ENCODE measurements at regions not wholly inside any gene's neighbourhood (a gene's known extent, or its start where the extent isn't known, plus 50 kb on each side); places are given as distances from the start of the nearest gene placed in this dataset.
"Not testable (repeated sequence)": the region's sequence is repeated elsewhere in the genome, so short reads cannot be mapped to it uniquely, and the experiment has no call there.

DNA sequence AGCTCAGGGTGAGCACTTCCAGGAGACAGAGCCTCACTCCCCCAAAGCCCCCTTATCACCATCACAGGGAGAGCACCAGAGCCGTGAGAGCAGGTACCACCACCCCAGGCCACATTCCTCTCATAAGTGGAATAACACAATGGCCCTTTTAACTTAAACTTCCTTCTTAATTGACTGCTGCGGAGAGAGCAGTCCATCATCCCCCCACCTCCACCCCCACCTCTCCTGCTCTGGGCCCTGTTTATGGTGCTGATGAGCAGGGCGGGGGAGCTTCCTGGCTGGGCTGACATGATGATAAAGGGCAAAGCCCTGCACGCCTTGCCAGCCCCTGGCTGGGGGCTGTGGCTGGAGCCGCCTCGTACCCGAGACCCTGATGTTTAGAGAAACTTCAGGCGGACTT is 81.4 kb upstream of the PODXL start:
- no peak for DNase-seq (ENCODE audit: low read depth)

DNA sequence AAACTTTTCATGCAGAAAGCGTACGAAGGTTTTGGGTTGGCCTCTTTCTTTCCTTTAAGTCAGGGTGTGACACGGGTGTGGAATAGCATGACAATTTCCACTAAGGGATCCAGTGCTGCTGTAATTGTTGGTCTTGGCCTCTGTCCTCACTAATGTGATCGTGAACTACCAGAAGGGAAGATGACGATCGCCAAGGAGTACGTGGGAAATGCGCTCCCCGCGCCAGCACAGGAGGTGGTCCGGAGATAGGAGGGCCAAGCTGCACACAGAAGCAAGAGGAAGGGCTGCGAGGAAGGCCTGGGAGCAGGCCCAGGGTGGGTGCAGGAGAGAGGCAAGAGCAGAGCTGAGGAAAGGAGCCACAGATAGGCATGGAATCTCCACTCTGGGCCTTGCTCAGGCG is 79.7 kb upstream of the PODXL start:
- no peak for DNase-seq (ENCODE audit: low read depth)

DNA sequence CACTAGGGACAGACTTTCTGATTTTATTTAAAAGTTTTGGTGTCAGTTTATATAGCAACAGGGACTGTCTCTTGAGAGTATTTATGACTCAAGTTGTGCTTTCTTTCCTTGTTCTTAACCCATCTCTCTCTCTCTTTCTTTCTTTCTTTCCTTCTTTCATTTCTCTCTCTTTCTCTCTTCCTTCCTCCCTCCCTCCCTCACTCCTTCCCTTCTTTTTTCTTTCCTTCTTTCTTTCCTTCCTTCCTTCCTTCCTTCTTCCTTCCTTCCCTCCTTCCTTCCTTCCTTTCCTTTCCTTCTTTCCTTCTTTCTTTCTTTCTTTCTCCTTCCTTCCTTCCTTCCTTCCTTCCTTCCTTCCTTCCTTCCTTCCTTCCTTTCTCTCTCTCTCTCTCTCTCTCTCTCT is 77.8 kb upstream of the PODXL start:
- DNase-seq (ENCODE audit: low read depth) = not testable (repeated sequence)

DNA sequence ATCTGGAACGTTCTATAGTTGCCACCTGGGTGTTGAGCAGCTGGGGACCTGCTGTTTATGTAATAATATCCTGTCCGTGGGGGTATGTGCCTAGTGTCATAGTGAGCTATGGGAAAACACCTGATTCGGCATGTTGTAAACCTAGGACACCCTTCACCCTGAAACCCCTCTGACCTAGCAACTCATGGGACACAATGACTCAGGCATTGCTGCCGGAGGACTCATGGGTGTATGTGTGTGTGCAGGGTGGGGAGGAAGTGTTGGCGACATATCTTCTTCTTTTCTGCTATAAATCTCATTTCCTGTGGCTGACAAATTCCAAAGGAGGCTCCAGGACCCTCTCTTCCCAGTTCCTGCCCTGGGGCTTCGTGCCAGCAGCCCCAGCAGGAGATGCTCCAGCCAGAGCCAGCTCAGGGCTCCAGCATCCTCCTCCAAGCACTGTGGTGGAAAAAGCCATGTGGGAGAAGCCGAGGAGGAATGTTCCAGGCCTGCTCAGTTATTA is 77.0 kb upstream of the PODXL start:
- no peak for DNase-seq (ENCODE audit: low read depth)

DNA sequence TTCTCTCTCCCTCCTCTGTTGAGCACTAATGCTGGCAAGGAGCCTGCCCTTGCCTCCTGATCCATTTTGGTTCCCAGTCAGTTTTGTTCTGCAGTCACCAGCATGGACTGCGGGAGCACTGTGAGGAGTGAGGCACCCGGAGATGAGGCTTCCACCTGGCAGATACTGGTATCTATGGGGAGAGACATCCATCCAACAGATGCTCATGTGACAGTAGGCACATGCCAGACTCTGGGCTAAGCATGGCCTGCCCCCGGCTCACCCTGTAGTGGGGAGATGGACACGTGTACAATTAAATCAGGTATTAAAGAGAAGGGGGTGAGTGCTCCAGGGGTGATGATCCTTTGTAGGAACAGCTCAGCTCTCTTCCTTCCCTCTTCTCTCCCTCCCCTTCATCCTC is 74.0 kb upstream of the PODXL start:
- no peak for DNase-seq (ENCODE audit: low read depth)

DNA sequence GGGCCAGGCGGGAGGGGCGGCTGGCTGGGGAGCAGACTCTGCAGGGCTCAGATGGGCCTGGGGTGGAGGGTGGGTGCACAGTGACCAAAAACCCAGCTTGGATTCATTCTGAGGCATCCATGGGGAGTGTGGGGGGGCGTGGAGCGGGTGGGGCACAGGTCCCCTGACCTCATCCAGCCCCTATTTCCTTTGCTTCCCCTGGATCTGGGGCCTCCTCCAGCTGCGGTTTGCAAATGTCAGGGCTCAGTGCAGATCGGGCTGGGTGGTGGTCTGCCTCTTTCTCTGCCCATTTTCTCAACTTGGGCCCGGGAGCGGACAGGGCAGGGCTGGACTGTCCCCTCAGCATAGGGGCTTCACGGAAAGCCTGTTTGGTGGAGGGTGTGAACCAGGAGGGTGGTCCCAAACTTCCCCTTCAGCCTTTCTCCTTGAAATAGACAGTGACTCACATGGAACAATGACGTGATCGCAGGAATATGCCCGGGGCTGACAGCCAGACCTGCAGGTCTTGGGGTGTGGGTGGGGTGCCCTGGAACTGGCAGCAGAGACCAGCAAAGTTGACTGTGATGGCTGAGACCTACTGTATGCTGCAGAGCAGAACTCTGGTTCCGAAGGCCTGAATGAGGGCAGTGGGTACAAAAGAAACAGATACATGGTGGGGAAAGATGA is 72.9 kb upstream of the PODXL start:
- no peak for DNase-seq (ENCODE audit: low read depth)

DNA sequence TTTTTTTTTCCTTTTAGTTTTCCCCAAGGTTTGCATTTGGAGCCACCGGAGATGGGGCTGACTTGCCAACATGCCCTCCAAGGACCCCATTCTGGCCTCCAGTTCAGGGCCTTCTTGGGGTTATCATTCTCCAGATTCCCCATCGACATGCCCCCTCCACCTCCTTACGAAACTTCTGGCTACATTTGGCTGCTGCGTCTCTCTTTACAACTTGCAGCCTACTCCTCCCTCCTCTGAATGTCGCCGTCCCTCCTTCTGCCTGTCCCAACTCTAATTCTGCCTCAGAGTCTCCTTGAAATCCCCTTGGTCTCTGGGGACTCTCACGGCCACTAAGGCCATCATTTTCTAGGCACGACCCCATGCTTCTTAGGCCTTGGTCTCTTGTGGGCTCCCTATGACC is 72.2 kb upstream of the PODXL start:
- no peak for DNase-seq (ENCODE audit: low read depth)

DNA sequence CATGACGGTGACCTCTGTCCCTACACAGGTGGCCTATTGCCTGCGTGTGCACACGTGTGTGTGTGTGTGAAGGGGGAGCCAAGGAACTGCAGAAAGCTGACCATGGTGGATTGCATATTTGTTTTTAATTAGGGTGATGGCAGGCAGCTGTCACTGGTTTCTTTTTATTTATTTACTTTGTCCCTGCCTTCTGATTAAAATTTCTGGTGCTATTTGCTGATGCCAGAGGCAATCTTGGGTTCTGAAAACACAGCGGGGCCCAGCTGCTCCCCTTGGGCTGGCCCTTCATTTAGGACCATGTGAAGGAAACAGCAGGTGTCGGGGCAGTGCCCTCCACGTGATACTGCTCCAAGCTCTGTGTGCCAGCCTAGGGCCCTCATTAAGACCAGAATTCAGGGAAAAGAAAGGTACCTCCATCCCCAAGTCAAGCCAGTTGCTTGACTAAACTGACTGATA is 71.3 kb upstream of the PODXL start:
- no peak for DNase-seq (ENCODE audit: low read depth)

DNA sequence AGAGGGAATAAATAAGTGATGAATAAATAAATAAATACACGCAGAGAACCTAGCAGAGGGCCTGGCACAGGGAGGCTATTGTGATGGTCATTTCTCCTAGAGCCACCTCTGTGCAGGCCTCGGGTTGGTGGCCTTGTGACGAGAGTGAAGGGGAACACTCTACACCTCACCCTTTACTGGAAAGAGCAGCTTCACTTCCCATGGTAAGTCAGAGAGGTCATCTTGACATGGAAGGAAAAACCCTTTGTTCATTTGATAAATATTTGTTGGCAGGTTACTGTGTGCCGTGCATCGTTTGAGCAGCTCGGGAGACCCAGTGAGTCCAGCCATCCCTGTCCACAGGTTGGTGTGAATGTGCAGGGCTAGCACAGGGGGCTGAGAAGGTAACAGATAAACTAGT is 70.2 kb upstream of the PODXL start:
- no peak for DNase-seq (ENCODE audit: low read depth)

DNA sequence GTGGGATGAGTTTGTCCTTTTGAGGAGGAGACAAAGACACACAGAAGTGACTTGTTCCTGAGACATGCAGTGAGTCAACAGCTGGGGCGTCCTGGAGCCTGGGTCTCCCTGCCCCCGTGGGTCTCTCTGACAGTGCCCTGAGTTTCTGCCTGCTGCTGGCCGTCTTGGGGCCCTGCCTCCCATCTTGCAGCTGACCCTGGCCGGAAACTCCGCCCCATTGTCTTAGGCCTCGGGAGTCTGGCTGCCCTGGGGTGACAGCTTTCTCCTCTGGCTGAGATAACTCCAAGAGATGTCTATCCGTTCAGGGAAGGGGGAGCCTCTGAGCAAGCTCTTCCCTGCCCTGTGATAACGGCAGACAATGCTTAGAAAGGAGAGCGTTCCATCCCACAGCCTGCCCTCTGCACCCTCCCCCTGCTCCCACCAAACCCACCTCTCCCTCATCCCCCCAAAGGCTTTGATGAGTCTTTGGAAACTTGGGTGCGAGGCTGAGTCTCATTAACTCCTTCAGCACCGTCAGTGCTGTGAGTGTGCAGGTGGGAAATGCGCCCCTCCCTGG is 69.5 kb upstream of the PODXL start:
- DNase-seq (ENCODE audit: low read depth) = no peak

DNA sequence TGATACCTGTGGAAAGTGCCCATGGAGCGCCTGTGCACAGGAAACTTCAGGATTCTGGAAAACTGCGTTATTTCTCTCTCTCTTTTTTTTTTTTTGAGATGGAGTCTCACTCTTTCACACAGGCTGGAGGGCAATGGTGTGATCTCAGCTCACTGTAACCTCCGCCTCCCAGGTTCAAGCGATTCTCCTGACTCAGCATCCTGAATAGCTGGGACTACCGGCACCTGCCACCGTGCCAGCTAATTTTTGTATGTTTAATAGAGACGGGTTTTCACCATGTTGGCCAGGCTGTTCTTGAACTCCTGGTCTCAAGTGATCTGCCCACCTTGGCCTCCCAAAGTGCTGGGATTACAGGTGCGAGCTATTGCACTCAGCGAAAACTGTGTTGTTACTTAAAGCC is 68.9 kb upstream of the PODXL start:
- not testable (repeated sequence) for DNase-seq (ENCODE audit: low read depth)

DNA sequence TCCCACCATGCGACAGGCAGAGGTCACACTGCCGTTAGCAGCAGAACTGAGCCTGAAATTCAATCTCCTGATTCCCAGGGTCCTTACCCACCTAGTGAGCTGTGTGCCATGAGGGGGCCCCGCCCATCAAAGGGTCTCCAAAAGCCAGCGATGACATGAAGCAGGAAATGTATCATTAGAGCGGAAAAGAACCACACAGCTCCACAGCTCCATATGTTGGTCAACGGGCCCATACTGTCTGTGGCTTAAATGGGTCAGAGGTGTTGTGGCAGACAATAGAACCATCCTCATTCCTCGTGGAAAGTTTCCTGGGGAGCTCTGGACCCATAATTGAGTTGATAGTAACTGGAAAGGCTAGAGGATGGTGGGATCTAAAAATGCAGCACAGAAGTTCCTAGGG is 68.1 kb upstream of the PODXL start:
- no peak for DNase-seq (ENCODE audit: low read depth)

DNA sequence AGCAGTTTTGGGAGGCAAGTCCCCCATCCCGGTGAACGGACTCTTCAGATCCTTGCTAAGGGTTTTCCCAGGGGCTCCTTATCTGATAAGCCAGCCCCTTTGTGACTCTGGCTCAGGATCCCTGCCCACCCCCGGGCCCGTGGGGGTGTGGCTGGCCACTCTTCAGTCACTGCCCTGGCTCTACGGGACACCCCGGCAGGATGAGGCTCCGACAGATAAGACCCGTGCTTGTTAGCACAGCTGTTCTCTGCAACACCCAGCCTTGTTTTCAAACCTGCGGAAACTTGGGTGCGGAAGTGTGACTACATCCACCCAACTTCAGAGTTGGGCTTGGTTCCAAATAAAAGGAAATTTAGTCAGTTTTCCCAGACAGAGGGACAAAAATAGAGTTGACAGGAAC is 66.7 kb upstream of the PODXL start:
- DNase-seq (ENCODE audit: low read depth) = no peak

DNA sequence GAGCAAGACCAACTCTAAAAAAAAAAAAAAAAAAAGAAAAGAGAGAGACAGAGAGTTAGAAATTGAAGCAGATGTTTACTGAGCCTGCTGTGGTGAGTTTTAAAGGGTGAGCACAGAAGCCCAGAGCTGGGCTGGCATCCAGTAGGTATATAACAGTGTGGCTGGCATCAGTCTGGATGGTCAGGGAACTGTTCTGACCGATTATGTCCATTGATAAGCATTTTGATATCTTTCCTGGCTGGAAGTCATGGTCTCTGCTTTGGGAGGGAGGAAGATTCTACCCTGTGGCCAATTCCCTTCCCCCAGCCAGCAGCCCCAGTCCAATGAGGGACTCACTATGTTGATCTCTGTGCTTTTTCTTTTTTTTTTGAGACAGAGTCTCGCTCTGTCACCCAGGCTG is 65.2 kb upstream of the PODXL start:
- DNase-seq (ENCODE audit: low read depth) = no peak

DNA sequence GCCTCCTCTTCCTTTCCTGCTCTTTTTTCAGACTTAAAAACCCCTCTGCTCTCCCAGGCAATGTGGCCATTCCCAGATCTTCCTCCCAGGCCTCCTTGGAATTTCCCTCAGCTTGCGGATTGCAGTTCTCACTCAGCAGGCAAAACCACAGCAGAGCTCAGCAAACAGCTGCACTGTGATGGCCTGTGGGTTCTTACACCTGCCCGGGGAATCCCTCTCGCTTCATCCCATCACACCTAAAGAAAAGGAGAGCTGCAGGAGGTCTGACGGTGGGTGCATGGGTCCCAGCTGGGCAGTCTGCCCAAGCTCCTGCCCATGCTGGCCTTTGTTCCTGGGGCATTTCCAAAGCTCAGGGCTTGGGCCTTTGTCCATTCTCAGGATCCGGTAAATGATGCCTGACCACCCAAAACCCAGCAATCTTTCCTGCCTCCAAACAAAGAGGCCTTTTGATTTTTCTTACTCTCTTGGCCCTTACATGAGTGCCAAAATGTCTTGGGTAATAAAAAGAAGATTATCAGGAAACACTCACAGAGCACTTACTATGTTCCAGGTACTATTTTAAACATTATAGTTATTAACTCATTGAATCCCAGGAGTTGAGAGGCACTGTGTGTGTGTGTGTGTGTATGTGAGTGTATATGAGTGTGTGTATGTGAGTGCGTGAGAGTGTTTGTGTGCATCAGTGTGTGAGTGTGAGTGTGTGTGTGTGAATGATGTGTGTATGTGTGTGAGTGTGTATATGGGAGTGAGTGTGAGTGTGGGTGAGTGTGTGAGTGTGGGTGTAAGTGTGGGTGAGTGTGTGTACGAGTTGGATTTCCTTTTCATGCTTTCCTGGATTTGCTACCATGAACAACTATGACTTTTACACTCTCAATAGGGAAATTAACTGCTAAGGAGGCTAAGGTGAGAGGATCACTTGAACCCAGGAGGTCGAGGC is 64.5 kb upstream of the PODXL start:
- no peak for DNase-seq (ENCODE audit: low read depth)

DNA sequence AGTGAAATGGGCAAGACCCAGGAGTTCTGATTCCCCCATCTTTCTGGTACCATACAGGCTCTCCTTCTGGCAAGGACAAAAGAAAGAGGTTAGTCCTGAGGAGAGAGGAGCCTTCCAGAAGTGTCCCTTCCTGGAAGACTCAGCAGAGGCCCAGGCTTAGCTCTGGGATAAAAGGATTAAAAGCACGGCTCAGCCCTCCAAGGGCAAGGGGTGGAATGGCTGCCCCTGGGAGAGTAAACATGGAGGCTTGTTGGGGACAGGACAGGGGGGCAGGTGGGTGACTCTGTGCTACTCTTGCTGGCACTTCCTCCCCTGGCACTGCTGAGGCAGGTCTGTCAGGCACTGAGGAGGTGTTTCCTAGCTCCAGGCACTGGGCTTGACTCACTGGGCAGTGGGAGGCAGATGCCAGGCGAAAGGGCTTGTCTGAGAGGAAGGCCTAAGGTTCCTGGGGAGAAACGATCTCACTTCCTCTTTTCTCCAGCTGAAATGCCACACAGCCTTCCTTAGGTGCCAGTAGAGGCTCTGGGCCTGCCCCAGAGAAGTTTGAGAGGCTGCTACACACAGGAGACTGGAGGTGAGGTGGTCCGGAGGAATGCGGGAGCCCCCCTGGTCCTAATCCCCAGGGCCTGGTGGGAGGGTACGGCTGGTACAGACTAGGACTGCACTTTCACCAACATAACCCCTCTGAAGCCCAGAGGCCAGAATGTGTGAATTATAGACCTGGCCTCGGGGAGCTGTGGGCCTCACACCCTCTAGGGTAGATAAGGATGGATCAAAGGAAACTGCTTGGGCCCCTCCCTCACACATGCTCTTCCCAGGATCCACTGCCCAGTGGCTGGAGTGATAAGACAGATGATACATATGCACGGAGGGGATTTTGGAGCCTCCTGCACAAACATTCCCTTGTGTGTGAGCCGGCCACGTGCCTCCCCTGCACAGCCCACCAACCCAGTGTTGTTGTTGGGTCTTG is 63.2 kb upstream of the PODXL start:
- no peak for DNase-seq (ENCODE audit: low read depth)

DNA sequence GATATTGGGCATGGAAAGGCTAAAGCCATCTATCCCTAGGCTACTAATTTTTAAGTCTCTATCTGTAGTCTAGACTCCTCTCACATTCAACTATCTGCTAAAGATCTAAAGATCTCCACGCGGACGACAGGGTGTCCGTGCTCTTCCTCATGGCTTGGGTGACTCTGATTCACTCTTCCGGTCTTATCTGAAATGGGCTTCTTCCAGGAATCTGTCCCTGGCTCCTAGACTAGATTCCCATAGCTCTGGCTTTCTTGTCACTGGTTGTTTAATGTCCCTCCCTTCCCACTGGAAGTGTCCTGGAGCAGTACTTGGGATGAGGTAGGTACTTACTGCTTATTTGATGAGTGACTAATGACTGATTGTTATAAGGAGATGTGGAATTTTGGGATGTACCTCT is 62.0 kb upstream of the PODXL start:
- no peak for DNase-seq (ENCODE audit: low read depth)

DNA sequence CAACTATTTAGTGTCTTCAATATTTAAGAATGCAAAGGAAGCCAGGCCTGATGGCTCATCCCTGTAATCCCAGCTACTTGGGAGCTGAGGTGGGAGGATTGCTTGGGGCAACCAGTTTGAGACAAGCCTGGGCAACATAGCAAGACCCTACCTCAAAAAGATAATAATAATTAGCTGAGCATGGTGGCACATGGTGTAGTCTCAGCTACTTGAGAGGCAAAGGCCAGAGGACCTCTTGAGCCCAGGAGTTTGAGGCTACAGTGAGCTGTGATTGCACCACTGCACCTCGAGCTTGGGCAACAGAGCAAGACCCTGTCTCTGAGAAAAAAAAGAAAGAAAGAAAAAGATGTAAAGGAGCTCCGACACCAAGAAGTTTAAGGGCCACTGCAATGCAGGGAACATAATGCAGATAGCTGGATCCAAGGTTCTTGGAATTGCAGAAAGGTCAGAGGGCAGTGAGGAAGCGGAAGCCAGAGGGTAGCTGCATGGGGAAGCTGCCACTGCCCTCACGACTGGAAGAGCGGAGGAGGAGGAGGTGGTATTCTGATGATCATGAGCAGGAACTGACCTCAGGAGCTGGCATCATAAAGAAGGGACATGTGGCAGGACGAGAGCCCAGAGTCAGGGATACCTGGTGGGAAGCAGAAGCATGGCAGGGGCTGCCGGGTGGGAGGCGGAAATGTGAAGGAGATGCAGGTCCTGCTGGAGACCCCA is 60.2 kb upstream of the PODXL start:
- DNase-seq (ENCODE audit: low read depth) = no peak

DNA sequence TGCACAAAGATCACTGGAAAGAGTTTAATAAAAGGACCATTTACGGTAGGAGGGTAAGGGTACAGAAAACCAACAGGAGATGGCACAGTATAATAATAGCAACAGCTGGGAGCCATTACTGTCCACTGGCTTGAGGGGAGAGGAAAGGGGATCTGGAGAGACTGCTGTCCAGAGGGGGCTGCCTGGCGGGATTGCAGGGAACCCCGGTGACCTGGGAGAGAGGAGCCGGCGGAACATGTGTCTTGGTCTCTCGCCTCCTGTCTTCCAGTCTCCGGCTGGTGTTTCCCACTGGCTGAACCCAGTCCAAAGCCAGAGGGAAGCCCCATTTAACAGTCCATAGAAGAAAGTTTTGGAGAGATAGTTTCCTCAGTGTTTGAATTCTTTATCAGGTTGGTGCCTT is 57.5 kb upstream of the PODXL start:
- DNase-seq (ENCODE audit: low read depth) = no peak

DNA sequence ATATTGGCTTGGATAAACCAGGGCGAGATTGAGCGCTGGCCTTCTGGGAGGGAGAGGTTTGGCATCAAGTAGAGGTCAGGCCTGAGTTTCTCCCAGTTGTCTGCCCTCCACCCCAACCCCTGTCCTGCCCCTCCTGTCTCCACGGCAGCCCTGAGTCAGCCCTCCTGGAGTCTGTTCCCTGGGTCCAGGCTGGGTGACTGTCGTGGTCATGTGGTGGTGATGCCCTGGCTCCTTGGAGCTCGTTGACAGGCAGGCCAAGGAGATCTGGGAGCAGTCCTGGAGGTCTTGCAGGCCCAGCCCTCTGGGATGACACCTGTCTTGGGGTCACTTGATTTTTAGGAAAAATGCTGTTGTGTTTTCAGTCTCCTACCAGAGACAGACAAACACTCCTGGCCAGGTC is 53.6 kb upstream of the PODXL start:
- no peak for DNase-seq (ENCODE audit: low read depth)

DNA sequence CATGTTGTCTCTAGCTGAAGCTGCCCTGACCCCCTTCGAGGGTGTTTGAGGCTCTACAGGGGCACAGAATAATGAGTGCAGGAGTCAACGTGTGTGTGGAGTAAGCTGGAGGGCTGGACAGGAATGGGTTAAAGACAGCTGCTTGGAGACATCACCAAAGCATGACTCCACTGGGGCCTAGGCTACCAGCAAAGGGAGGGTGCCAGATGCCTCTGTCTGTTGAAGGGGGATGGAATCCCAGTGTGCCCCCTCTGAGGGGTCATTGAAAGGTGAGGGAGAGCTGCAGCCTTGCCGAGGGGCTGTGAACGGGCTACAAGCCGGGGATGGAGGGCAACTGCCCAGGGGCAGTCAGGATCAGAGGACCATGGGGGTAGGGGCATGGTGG is 51.7 kb upstream of the PODXL start:
- no peak for DNase-seq (ENCODE audit: low read depth)

Data from T-helper 22 cell (primary cell).